Spleen (tissue), 7 donors: ENCODE measurements at regions not wholly inside any gene's neighbourhood (a gene's known extent, or its start where the extent isn't known, plus 50 kb on each side); places are given as distances from the start of the nearest gene placed in this dataset.

ENCODE experiments used
- CTCF ChIP-seq, 11 experiments: fragments of 200-600 bp in 7 of 11; fragments of 450-650 bp in 4 of 11; sonication (generic) in 4 of 11; IDR thresholded peaks in 8 of 11; conservative IDR thresholded peaks in 3 of 11; 1 replicate in 7 of 11; 2 replicates in 4 of 11; pipeline versions ENCODE4 v1.4.0 to v1.8.0; 2016 to 2021; ENCODE audit warnings: antibody characterized with exemption in 11 of 11, inconsistent platforms in 4 of 11, mild to moderate bottlenecking in 1 of 11
- POLR2AphosphoS5 ChIP-seq, 3 donors: sonication (generic); formaldehyde crosslinking; IDR thresholded peaks; one replicate each; pipeline ENCODE4 v1.5.1; 2017; ENCODE audit warnings: antibody characterized with exemption in 3 of 3
- donor health status: DM: no; HTN: no; CAD: no; lungs with moderate emphysema.
- donor health status: DM: no; HTN: no; CAD: no.
- donor health status: DM: no; HTN: no; CAD: no.

- TF ChIP-seq CTCF (IDR thresholded peaks at IDR 0.05 in 8 of 11, conservative IDR thresholded peaks at IDR 0.05 in 3 of 11) (no peak), POLR2AphosphoS5 (IDR thresholded peaks at IDR 0.05) (no peak)
These were observed 305.4 kb downstream of the FOXL1 start for GRCh38 chr16:86883583-86884389.
